ENCODE measurements at regions not wholly inside any gene's neighbourhood (a gene's known extent, or its start where the extent isn't known, plus 50 kb on each side); places are given as distances from the start of the nearest gene placed in this dataset.

- TF ChIP-seq CTCF (IDR thresholded peaks at IDR 0.05) (no peak), EP300 (IDR thresholded peaks at IDR 0.05) (no peak), POLR2A (IDR thresholded peaks at IDR 0.05) (no peak), POLR2AphosphoS5 (IDR thresholded peaks at IDR 0.05) (no peak)
These were observed 556.1 kb downstream of the CDH9 start for GRCh38 chr5:26482076-26482809.

Data from sigmoid colon (tissue), 4 donors.